Endodermal cell (in vitro differentiated cells): ENCODE measurements at regions not wholly inside any gene's neighbourhood (a gene's known extent, or its start where the extent isn't known, plus 50 kb on each side); places are given as distances from the start of the nearest gene placed in this dataset.

Experiments
- DNase-seq: peaks from one replicate; pipeline ENCODE4 v3.0.0-alpha.2; 2017
- H3K27ac ChIP-seq: 2 replicates; pipeline ENCODE4 v1.5.1; 2013; ENCODE audit warnings: mild to moderate bottlenecking, low read depth, low read length, moderate library complexity
- H3K27me3 ChIP-seq: 2 replicates; pipeline ENCODE4 v1.6.1; 2013; ENCODE audit warnings: mild to moderate bottlenecking, low read length, moderate library complexity; ENCODE audit not compliant: insufficient read depth, control insufficient read depth, poor library complexity, severe bottlenecking
- H3K36me3 ChIP-seq: 2 replicates; pipeline ENCODE4 v1.7.0; 2013; ENCODE audit warnings: mild to moderate bottlenecking, low read length, moderate library complexity; ENCODE audit not compliant: control insufficient read depth, insufficient read depth
- H3K4me1 ChIP-seq: one replicate; pipeline ENCODE4 v1.7.0; 2013; ENCODE audit warnings: low read length; ENCODE audit not compliant: control insufficient read depth, insufficient read depth
- H3K4me3 ChIP-seq: 2 replicates; pipeline ENCODE4 v1.5.1; 2013; ENCODE audit warnings: mild to moderate bottlenecking, low read length, moderate library complexity
- H3K9ac ChIP-seq: 2 replicates; pipeline ENCODE4 v1.6.1; 2013; ENCODE audit warnings: mild to moderate bottlenecking, low read length, moderate library complexity; ENCODE audit not compliant: poor library complexity, severe bottlenecking; ENCODE audit errors: extremely low read depth
- H3K9me3 ChIP-seq: 2 replicates; pipeline ENCODE4 v1.6.1; 2013; ENCODE audit warnings: mild to moderate bottlenecking, low read length, moderate library complexity; ENCODE audit not compliant: control insufficient read depth
- H3K27ac Mint-ChIP-seq: 2 replicates; pipeline ENCODE4 v1.8.0; 2020; ENCODE audit warnings: mixed read lengths
- H3K27me3 Mint-ChIP-seq: 2 replicates; pipeline ENCODE4 v1.8.0; 2021; ENCODE audit warnings: mild to moderate bottlenecking, mixed read lengths; ENCODE audit not compliant: insufficient read depth
- H3K36me3 Mint-ChIP-seq: 2 replicates; pipeline ENCODE4 v1.8.0; 2020; ENCODE audit warnings: low read depth, mixed read lengths
- H3K4me1 Mint-ChIP-seq: 2 replicates; pipeline ENCODE4 v1.8.0; 2020; ENCODE audit warnings: mixed read lengths
- H3K4me3 Mint-ChIP-seq: 2 replicates; pipeline ENCODE4 v1.8.0; 2020; ENCODE audit warnings: mild to moderate bottlenecking, moderate library complexity, mixed read lengths
- H3K9me3 Mint-ChIP-seq: 2 replicates; pipeline ENCODE4 v1.8.0; 2020; ENCODE audit warnings: mild to moderate bottlenecking, mixed read lengths
- WGBS, 2 experiments: methylation state at CpG; one replicate each; pipeline versions ENCODE4 v1.1.5 to v1.1.7; 2013; ENCODE audit warnings: missing lambda C conversion rate in 2 of 2, mixed read lengths in 1 of 2; ENCODE audit not compliant: insufficient coverage in 1 of 2, insufficient read length in 1 of 2; 5-methylcytosine and 5-hydroxymethylcytosine counted together
- TF ChIP-seq, protein P1 (sequence below): fragments of 200-600 bp; sonication (generic); conservative IDR thresholded peaks from 2 replicates; pipeline ENCODE4 v1.5.0; 2021; ENCODE audit warnings: antibody characterized with exemption, mild to moderate bottlenecking

DNA sequence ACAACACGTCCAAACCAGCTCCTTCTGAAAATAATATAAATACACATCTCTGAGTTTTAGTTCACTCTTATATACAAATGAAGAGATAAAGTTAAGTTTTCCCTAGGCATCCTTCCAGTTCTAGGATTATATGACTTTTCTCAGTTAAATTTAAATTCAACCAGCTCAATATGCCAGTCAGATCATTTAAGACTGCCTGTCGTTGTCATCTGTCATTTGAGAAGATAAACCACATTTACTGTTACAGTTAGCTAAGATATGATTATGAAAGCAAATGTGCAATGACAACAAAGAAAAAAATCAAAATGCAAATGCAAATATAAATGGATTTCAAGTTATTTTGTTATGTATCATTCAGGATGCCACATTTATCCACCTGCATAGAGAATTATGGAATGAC, 671.7 kb upstream of the GOT2 start:
- Mint-ChIP-seq H3K27ac (no peak overlapping the region), H3K4me3 (no peak overlapping the region), H3K4me1 (peaks cover 7% of the 10 kb centered on the region), H3K27me3 (no peaks in the 10 kb centered on the region), H3K36me3 (no peaks in the 10 kb centered on the region), H3K9me3 (peaks cover 7% of the 10 kb centered on the region)
- 82 to 100% methylated on average over 1 of the region's 2 CpGs for WGBS, 2 experiments
- no peaks in the 10 kb centered on the region for H3K4me1 ChIP-seq
- DNase-seq = no peak
- TF ChIP-seq, protein P1, sequence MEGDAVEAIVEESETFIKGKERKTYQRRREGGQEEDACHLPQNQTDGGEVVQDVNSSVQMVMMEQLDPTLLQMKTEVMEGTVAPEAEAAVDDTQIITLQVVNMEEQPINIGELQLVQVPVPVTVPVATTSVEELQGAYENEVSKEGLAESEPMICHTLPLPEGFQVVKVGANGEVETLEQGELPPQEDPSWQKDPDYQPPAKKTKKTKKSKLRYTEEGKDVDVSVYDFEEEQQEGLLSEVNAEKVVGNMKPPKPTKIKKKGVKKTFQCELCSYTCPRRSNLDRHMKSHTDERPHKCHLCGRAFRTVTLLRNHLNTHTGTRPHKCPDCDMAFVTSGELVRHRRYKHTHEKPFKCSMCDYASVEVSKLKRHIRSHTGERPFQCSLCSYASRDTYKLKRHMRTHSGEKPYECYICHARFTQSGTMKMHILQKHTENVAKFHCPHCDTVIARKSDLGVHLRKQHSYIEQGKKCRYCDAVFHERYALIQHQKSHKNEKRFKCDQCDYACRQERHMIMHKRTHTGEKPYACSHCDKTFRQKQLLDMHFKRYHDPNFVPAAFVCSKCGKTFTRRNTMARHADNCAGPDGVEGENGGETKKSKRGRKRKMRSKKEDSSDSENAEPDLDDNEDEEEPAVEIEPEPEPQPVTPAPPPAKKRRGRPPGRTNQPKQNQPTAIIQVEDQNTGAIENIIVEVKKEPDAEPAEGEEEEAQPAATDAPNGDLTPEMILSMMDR = no peak
- no peak overlapping the region for H3K9ac ChIP-seq
- no peak overlapping the region for H3K4me3 ChIP-seq
- H3K27me3 ChIP-seq = no peaks in the 10 kb centered on the region
- no peaks in the 10 kb centered on the region for H3K36me3 ChIP-seq
- H3K9me3 ChIP-seq = no peaks in the 10 kb centered on the region
- H3K27ac ChIP-seq = no peak overlapping the region

DNA sequence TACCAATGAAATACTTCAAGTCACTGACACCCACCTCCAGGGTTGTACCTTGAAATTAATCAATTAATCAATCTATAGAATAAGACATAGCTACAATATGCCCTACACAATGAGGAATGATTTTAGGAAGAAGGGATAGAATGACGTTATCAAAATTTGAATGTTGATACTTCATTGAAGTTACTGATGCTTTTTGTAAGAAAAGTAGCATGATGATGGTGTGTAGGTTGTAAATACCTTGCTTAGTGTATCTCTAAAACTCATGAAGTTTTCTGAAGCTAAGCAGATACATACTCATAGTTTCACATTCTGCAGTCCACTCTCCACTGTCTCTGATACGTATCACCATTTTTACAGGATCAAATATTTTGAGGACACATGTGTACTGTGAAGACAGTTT, 670.4 kb upstream of the GOT2 start:
- TF ChIP-seq, protein P1 = no peak
- 95 to 100% methylated on average over 2 of the region's 2 CpGs for WGBS, 2 experiments
- H3K9me3 Mint-ChIP-seq = peaks cover 5% of the 10 kb centered on the region
- Histone ChIP-seq H3K36me3 (no peaks in the 10 kb centered on the region), H3K4me1 (no peaks in the 10 kb centered on the region), H3K9ac (no peak overlapping the region), H3K27ac (no peak overlapping the region), H3K9me3 (no peaks in the 10 kb centered on the region), H3K27me3 (no peaks in the 10 kb centered on the region), H3K4me3 (no peak overlapping the region)
- DNase-seq = no peak
- H3K27ac Mint-ChIP-seq = no peak overlapping the region
- no peaks in the 10 kb centered on the region for H3K4me1 Mint-ChIP-seq
- no peaks in the 10 kb centered on the region for H3K27me3 Mint-ChIP-seq
- H3K4me3 Mint-ChIP-seq = no peak overlapping the region
- H3K36me3 Mint-ChIP-seq = no peaks in the 10 kb centered on the region

DNA sequence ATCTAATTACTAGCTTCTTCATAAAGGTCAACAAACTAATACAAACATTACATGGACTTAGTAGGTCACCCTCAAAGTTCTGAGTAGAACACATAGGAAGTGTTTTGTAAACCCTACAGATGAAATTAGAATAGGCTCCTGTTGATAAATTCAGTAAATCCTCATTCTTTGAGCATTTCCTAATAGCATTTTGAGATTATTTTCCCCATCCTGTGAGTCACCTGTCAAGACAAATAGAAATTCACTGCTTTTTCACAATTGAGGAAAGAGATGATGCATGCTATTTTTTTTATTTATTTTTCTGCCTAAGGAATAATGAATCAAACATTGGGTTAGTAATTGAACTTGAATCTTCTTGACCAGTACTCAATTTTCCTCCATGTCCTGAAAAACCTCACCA, 666.7 kb upstream of the GOT2 start:
- Mint-ChIP-seq H3K4me3 (no peak overlapping the region), H3K27ac (no peak overlapping the region), H3K9me3 (no peaks in the 10 kb centered on the region), H3K27me3 (no peaks in the 10 kb centered on the region), H3K36me3 (no peaks in the 10 kb centered on the region), H3K4me1 (peaks cover under 1% of the 10 kb centered on the region)
- Histone ChIP-seq H3K36me3 (no peaks in the 10 kb centered on the region), H3K4me3 (no peak overlapping the region), H3K9ac (no peak overlapping the region), H3K9me3 (no peaks in the 10 kb centered on the region), H3K27me3 (no peaks in the 10 kb centered on the region), H3K27ac (no peak overlapping the region), H3K4me1 (no peaks in the 10 kb centered on the region)
- TF ChIP-seq, protein P1 = no peak
- no peak for DNase-seq
